ENCODE measurements at regions not wholly inside any gene's neighbourhood (a gene's known extent, or its start where the extent isn't known, plus 50 kb on each side); places are given as distances from the start of the nearest gene placed in this dataset.

- Mint-ChIP-seq H3K9me3 (ENCODE audit: unreplicated experiment) (no peaks in the 10 kb centered on the region), H3K27ac (ENCODE audit: unreplicated experiment) (no peak overlapping the region), H3K4me1 (ENCODE audit: low read depth, unreplicated experiment) (peaks cover 6% of the 10 kb centered on the region), H3K27me3 (ENCODE audit: unreplicated experiment) (no peaks in the 10 kb centered on the region), H3K36me3 (ENCODE audit: unreplicated experiment) (no peaks in the 10 kb centered on the region), H3K4me3 (ENCODE audit: unreplicated experiment) (no peak overlapping the region)
- no peak for DNase-seq
- TF ChIP-seq CTCF (IDR thresholded peaks at IDR 0.05; ENCODE audit: partially characterized antibody, unreplicated experiment): no peak
Measured at GRCh38 chr5:3186736-3187405, 408.8 kb upstream of the IRX1 start.

GRCh38 chr5:3186156-3186555 is 409.5 kb upstream of the IRX1 start:
- Mint-ChIP-seq H3K4me1 (ENCODE audit: low read depth, unreplicated experiment) (peaks cover 6% of the 10 kb centered on the region), H3K9me3 (ENCODE audit: unreplicated experiment) (no peaks in the 10 kb centered on the region), H3K27ac (ENCODE audit: unreplicated experiment) (no peak overlapping the region), H3K36me3 (ENCODE audit: unreplicated experiment) (no peaks in the 10 kb centered on the region), H3K4me3 (ENCODE audit: unreplicated experiment) (no peak overlapping the region), H3K27me3 (ENCODE audit: unreplicated experiment) (no peaks in the 10 kb centered on the region)
- DNase-seq: no peak
- no peak for TF ChIP-seq CTCF (IDR thresholded peaks at IDR 0.05; ENCODE audit: partially characterized antibody, unreplicated experiment)

- no peak for DNase-seq
- Mint-ChIP-seq H3K36me3 (ENCODE audit: unreplicated experiment) (no peaks in the 10 kb centered on the region), H3K9me3 (ENCODE audit: unreplicated experiment) (no peaks in the 10 kb centered on the region), H3K4me1 (ENCODE audit: low read depth, unreplicated experiment) (peaks cover 6% of the 10 kb centered on the region), H3K4me3 (ENCODE audit: unreplicated experiment) (no peak overlapping the region), H3K27me3 (ENCODE audit: unreplicated experiment) (no peaks in the 10 kb centered on the region), H3K27ac (ENCODE audit: unreplicated experiment) (no peak overlapping the region)
- no peak for TF ChIP-seq CTCF (IDR thresholded peaks at IDR 0.05; ENCODE audit: partially characterized antibody, unreplicated experiment)
Measured at GRCh38 chr5:3185488-3185887, 410.1 kb upstream of the IRX1 start.

GRCh38 chr5:3182133-3182876 is 413.3 kb upstream of the IRX1 start:
- no peak overlapping the region for H3K4me3 Mint-ChIP-seq (ENCODE audit: unreplicated experiment)
- TF ChIP-seq CTCF (IDR thresholded peaks at IDR 0.05; ENCODE audit: partially characterized antibody, unreplicated experiment): no peak
- no peak for DNase-seq

GRCh38 chr5:3181671-3182070 is 414.0 kb upstream of the IRX1 start:
- TF ChIP-seq CTCF (IDR thresholded peaks at IDR 0.05; ENCODE audit: partially characterized antibody, unreplicated experiment): no peak
- Mint-ChIP-seq H3K4me3 (ENCODE audit: unreplicated experiment) (no peak overlapping the region), H3K36me3 (ENCODE audit: unreplicated experiment) (no peaks in the 10 kb centered on the region), H3K4me1 (ENCODE audit: low read depth, unreplicated experiment) (peaks cover 4% of the 10 kb centered on the region), H3K27me3 (ENCODE audit: unreplicated experiment) (no peaks in the 10 kb centered on the region), H3K9me3 (ENCODE audit: unreplicated experiment) (no peaks in the 10 kb centered on the region), H3K27ac (ENCODE audit: unreplicated experiment) (no peak overlapping the region)
- no peak for DNase-seq

More at GRCh38 chr5:3182133-3182876, 413.3 kb upstream of the IRX1 start:
- peaks cover 8% of the 10 kb centered on the region for H3K4me1 Mint-ChIP-seq (ENCODE audit: low read depth, unreplicated experiment)
- H3K27ac Mint-ChIP-seq (ENCODE audit: unreplicated experiment): no peak overlapping the region
- no peaks in the 10 kb centered on the region for H3K9me3 Mint-ChIP-seq (ENCODE audit: unreplicated experiment)
- H3K36me3 Mint-ChIP-seq (ENCODE audit: unreplicated experiment): no peaks in the 10 kb centered on the region
- no peaks in the 10 kb centered on the region for H3K27me3 Mint-ChIP-seq (ENCODE audit: unreplicated experiment)

Measured in glutamatergic neuron (in vitro differentiated cells).